ENCODE measurements at regions not wholly inside any gene's neighbourhood (a gene's known extent, or its start where the extent isn't known, plus 50 kb on each side); places are given as distances from the start of the nearest gene placed in this dataset.

GRCh38 chrX:74065831-74066390, 213.4 kb upstream of the XIST start:
- TF ChIP-seq CTCF (IDR thresholded peaks at IDR 0.05): no peak
- no peak for TF ChIP-seq POLR2A (IDR thresholded peaks at IDR 0.05)
